ENCODE measurements at regions not wholly inside any gene's neighbourhood (a gene's known extent, or its start where the extent isn't known, plus 50 kb on each side); places are given as distances from the start of the nearest gene placed in this dataset.

DNA sequence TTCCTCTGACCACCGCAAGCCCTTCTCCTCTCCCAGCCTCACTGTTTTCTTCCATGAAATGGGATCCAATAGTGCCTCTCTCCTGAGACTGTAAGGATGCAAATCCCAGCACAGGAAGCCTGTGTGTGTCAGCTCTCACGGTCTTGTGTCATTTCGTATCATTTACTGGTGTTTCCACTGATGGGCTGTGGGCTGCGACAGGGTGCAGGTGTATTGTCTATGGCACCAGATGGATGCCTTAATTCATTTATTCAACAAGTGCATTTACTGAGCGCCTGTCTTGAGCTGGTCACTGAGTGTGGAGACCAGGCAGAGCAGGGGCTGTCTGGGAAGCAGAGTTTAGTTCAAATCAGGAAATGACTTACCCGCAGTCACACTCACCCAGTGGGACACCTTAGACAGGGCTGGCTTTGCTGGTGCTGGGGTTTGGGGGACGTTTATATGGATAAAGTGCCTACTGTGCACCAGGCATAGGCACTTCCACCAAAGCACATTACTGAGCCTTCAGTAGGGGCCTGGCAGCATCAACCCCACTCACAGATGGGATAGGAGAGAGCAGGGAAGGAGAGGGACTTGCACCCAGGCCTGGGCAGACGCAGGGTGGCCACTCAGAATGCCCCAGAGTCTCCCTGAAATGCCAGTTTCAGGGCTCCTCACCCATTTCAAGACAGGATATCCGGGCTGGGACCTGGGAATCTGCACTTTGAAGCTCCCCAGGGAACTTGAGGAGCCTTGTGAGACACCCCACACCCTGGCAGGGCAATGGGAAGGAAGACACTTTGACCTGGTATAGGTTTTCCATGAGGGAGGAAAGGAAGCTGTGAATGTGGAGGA, 398.9 kb downstream of the MATN1 start:
- H3K4me1 ChIP-seq (ENCODE audit: control insufficient read depth in 1 of 2, insufficient read depth in 2 of 2, low read length in 2 of 2) = no peaks in the 10 kb centered on the region
- no peaks in the 10 kb centered on the region for H3K79me2 ChIP-seq (ENCODE audit: insufficient read depth, low read length)
- no peaks in the 10 kb centered on the region for H3K9me2 ChIP-seq (ENCODE audit: insufficient read depth)
- H3K27ac ChIP-seq (ENCODE audit: low read depth, low read length) = no peak overlapping the region
- no peak overlapping the region for H2AFZ ChIP-seq (ENCODE audit: low read depth, low read length, poor library complexity, severe bottlenecking)
- DNase-seq (ENCODE audit: low read depth, low spot score) (no peak), ATAC-seq (no peak)
- no peaks in the 10 kb centered on the region for H3K9me3 ChIP-seq (ENCODE audit: control insufficient read depth in 1 of 2, insufficient read depth in 1 of 2, low read depth in 1 of 2, low read length in 2 of 2)
- H3K4me2 ChIP-seq (ENCODE audit: low read length) = no peak overlapping the region
- no peak overlapping the region for H3K9ac ChIP-seq (ENCODE audit: low read length)
- no peaks in the 10 kb centered on the region for H4K20me1 ChIP-seq (ENCODE audit: insufficient read depth)
- no peaks in the 10 kb centered on the region for H3K27me3 ChIP-seq (ENCODE audit: insufficient read depth, low read length)
- intact Hi-C loops (cut with micrococcal nuclease) = no loop called here
- RAD21 ChIA-PET (ENCODE audit: low non-redundant PET in 1 of 2, low total read pairs in 2 of 2, uncharacterized antibody in 2 of 2, unreplicated experiment in 2 of 2) = no interaction called here
- no peaks in the 10 kb centered on the region for H3K36me3 ChIP-seq (ENCODE audit: control insufficient read depth in 1 of 2, insufficient read depth in 2 of 2, low read length in 2 of 2)
- TF ChIP-seq, protein P1, sequence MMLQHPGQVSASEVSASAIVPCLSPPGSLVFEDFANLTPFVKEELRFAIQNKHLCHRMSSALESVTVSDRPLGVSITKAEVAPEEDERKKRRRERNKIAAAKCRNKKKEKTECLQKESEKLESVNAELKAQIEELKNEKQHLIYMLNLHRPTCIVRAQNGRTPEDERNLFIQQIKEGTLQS (IDR thresholded peaks at IDR 0.05) = no peak
- TF ChIP-seq, protein P2, sequence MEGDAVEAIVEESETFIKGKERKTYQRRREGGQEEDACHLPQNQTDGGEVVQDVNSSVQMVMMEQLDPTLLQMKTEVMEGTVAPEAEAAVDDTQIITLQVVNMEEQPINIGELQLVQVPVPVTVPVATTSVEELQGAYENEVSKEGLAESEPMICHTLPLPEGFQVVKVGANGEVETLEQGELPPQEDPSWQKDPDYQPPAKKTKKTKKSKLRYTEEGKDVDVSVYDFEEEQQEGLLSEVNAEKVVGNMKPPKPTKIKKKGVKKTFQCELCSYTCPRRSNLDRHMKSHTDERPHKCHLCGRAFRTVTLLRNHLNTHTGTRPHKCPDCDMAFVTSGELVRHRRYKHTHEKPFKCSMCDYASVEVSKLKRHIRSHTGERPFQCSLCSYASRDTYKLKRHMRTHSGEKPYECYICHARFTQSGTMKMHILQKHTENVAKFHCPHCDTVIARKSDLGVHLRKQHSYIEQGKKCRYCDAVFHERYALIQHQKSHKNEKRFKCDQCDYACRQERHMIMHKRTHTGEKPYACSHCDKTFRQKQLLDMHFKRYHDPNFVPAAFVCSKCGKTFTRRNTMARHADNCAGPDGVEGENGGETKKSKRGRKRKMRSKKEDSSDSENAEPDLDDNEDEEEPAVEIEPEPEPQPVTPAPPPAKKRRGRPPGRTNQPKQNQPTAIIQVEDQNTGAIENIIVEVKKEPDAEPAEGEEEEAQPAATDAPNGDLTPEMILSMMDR (IDR thresholded peaks at IDR 0.05 in 2 of 3, conservative IDR thresholded peaks at IDR 0.05 in 1 of 3; ENCODE audit: borderline replicate concordance in 1 of 3, insufficient read depth in 1 of 3, low read depth in 2 of 3, low read length in 2 of 3) = no peak
- TF ChIP-seq SRF (IDR thresholded peaks at IDR 0.05; ENCODE audit: low read depth) (no peak), POLR2AphosphoS5 (IDR thresholded peaks at IDR 0.05; ENCODE audit: low read depth, low read length) (no peak), CEBPB (IDR thresholded peaks at IDR 0.05; ENCODE audit: low read depth) (no peak), SP1 (IDR thresholded peaks at IDR 0.05; ENCODE audit: low read depth) (no peak)
- TF ChIP-seq, protein P3, sequence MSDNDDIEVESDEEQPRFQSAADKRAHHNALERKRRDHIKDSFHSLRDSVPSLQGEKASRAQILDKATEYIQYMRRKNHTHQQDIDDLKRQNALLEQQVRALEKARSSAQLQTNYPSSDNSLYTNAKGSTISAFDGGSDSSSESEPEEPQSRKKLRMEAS (IDR thresholded peaks at IDR 0.05) = no peak
- CTCF ChIA-PET = no interaction called here
- H3K4me3 ChIP-seq (replicated peaks in 1 of 2; ENCODE audit: low read depth in 1 of 2, low read length in 2 of 2) = no peak overlapping the region
- POLR2A ChIA-PET = no interaction called here
- no TSS peak for BruUV-seq (replicated peaks)

Measured in HCT116 (cell line).